NB4 (cell line): ENCODE measurements at regions not wholly inside any gene's neighbourhood (a gene's known extent, or its start where the extent isn't known, plus 50 kb on each side); places are given as distances from the start of the nearest gene placed in this dataset.

ENCODE experiments used
- DNase-seq: peaks from one replicate; pipeline ENCODE4 v3.0.0; 2010; ENCODE audit warnings: low read depth
- H3K4me3 ChIP-seq: one replicate; pipeline ENCODE4 v1.5.1; 2011; ENCODE audit warnings: mild to moderate bottlenecking, low read depth, low read length, moderate library complexity
- MAX ChIP-seq: IDR thresholded peaks from 2 replicates; pipeline ENCODE4 v1.6.1; 2011; ENCODE audit warnings: low read depth, low read length
- MYC ChIP-seq: IDR thresholded peaks from 2 replicates; pipeline ENCODE4 v1.6.1; 2011; ENCODE audit warnings: low read depth, low read length
- POLR2A ChIP-seq: IDR thresholded peaks from 2 replicates; pipeline ENCODE4 v1.6.1; 2011; ENCODE audit warnings: mild to moderate bottlenecking; ENCODE audit not compliant: insufficient read length; ENCODE audit errors: extremely low read depth
- TF ChIP-seq, protein P1 (sequence below): IDR thresholded peaks from one replicate; pipeline ENCODE4 v1.5.1; 2012; ENCODE audit warnings: low read depth, low read length

- no peak overlapping the region for H3K4me3 ChIP-seq
- TF ChIP-seq MAX (no peak), POLR2A (no peak), MYC (no peak)
- TF ChIP-seq, protein P1, sequence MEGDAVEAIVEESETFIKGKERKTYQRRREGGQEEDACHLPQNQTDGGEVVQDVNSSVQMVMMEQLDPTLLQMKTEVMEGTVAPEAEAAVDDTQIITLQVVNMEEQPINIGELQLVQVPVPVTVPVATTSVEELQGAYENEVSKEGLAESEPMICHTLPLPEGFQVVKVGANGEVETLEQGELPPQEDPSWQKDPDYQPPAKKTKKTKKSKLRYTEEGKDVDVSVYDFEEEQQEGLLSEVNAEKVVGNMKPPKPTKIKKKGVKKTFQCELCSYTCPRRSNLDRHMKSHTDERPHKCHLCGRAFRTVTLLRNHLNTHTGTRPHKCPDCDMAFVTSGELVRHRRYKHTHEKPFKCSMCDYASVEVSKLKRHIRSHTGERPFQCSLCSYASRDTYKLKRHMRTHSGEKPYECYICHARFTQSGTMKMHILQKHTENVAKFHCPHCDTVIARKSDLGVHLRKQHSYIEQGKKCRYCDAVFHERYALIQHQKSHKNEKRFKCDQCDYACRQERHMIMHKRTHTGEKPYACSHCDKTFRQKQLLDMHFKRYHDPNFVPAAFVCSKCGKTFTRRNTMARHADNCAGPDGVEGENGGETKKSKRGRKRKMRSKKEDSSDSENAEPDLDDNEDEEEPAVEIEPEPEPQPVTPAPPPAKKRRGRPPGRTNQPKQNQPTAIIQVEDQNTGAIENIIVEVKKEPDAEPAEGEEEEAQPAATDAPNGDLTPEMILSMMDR = no peak
These were observed 74.6 kb downstream of the FEM1C start for GRCh38 chr5:115469904-115470516.

GRCh38 chr5:115467628-115468027, 76.9 kb downstream of the FEM1C start:
- TF ChIP-seq, protein P1 = no peak
- TF ChIP-seq MAX = no peak
- no peak for TF ChIP-seq POLR2A
- TF ChIP-seq MYC = no peak
- H3K4me3 ChIP-seq = no peak overlapping the region
- DNase-seq = no peak

More at GRCh38 chr5:115469904-115470516, 74.6 kb downstream of the FEM1C start:
- DNase-seq = no peak

DNA sequence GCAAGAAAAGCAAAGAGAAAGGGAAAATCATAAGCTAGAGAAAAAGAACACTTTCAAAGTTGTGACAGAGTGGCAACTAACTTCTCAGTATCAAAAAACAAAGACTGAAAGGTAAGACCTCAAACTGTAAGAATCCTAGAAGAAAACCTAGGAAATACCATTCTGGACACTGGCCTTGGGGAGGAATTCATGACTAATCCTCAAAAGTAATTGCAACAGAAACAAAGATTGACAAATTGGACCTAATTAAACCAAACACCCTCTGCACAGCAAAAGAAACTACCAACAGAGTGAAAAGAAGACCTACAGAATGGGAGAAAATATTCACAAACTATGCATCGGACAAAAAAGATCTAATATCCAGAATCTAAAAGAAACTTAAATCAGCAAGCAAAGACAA, 79.1 kb downstream of the FEM1C start:
- H3K4me3 ChIP-seq = no peak overlapping the region
- DNase-seq = no peak
- TF ChIP-seq POLR2A (no peak), MAX (no peak), MYC (no peak)
- TF ChIP-seq, protein P1 = no peak

- no peak overlapping the region for H3K4me3 ChIP-seq
- TF ChIP-seq MYC (no peak), MAX (no peak), POLR2A (no peak)
- TF ChIP-seq, protein P1 = no peak
- DNase-seq = no peak
These were observed 80.6 kb downstream of the FEM1C start for GRCh38 chr5:115463983-115464382.

- TF ChIP-seq MAX (no peak), MYC (no peak), POLR2A (no peak)
- TF ChIP-seq, protein P1 = no peak
- no peak for DNase-seq
- no peak overlapping the region for H3K4me3 ChIP-seq
These were observed 82.9 kb downstream of the FEM1C start for GRCh38 chr5:115461506-115462290.
